ENCODE measurements at regions not wholly inside any gene's neighbourhood (a gene's known extent, or its start where the extent isn't known, plus 50 kb on each side); places are given as distances from the start of the nearest gene placed in this dataset.

- H3K4me3 ChIP-seq (ENCODE audit: low read depth, low read length), result no peak overlapping the region
- TF ChIP-seq, protein P1, sequence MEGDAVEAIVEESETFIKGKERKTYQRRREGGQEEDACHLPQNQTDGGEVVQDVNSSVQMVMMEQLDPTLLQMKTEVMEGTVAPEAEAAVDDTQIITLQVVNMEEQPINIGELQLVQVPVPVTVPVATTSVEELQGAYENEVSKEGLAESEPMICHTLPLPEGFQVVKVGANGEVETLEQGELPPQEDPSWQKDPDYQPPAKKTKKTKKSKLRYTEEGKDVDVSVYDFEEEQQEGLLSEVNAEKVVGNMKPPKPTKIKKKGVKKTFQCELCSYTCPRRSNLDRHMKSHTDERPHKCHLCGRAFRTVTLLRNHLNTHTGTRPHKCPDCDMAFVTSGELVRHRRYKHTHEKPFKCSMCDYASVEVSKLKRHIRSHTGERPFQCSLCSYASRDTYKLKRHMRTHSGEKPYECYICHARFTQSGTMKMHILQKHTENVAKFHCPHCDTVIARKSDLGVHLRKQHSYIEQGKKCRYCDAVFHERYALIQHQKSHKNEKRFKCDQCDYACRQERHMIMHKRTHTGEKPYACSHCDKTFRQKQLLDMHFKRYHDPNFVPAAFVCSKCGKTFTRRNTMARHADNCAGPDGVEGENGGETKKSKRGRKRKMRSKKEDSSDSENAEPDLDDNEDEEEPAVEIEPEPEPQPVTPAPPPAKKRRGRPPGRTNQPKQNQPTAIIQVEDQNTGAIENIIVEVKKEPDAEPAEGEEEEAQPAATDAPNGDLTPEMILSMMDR (IDR thresholded peaks at IDR 0.05; ENCODE audit: borderline replicate concordance, insufficient read depth, low read depth, low read length), result no peak
Observed at GRCh38 chr6:15961635-15962448, 167.0 kb upstream of the MYLIP start.

GRCh38 chr6:15960740-15961634 lies 167.9 kb upstream of the MYLIP start:
- H3K4me3 ChIP-seq (ENCODE audit: low read depth, low read length), result no peak overlapping the region
- TF ChIP-seq, protein P1 (IDR thresholded peaks at IDR 0.05; ENCODE audit: borderline replicate concordance, insufficient read depth, low read depth, low read length), result no peak

- no peak overlapping the region for H3K4me3 ChIP-seq (ENCODE audit: low read depth, low read length)
- TF ChIP-seq, protein P1 (IDR thresholded peaks at IDR 0.05; ENCODE audit: borderline replicate concordance, insufficient read depth, low read depth, low read length), result no peak
Observed at GRCh38 chr6:15957655-15958169, 171.2 kb upstream of the MYLIP start.

GRCh38 chr6:15956205-15957106 lies 172.4 kb upstream of the MYLIP start:
- TF ChIP-seq, protein P1 (IDR thresholded peaks at IDR 0.05; ENCODE audit: borderline replicate concordance, insufficient read depth, low read depth, low read length), result no peak
- H3K4me3 ChIP-seq (ENCODE audit: low read depth, low read length), result no peak overlapping the region

DNA sequence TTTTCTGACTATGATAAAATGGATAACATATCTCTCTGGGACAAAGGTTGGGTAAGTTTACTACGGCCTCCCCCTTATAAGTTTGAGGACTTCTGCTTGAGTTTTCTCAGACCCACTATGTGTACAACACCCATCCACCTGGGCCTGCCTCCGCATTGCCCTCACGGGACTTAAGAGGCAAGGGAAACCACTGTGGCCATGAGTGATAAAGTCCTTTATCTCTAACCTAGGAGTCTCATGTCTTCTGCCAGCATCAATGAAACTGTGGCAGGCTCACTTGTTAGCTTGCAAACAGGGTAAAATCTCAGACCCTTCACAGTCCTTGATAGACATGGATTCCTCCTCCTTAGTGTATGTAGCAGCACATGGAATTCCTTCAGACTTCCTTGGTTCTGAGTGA lies 173.4 kb upstream of the MYLIP start:
- H3K4me3 ChIP-seq (ENCODE audit: low read depth, low read length), result no peak overlapping the region
- TF ChIP-seq, protein P1 (IDR thresholded peaks at IDR 0.05; ENCODE audit: borderline replicate concordance, insufficient read depth, low read depth, low read length), result no peak

DNA sequence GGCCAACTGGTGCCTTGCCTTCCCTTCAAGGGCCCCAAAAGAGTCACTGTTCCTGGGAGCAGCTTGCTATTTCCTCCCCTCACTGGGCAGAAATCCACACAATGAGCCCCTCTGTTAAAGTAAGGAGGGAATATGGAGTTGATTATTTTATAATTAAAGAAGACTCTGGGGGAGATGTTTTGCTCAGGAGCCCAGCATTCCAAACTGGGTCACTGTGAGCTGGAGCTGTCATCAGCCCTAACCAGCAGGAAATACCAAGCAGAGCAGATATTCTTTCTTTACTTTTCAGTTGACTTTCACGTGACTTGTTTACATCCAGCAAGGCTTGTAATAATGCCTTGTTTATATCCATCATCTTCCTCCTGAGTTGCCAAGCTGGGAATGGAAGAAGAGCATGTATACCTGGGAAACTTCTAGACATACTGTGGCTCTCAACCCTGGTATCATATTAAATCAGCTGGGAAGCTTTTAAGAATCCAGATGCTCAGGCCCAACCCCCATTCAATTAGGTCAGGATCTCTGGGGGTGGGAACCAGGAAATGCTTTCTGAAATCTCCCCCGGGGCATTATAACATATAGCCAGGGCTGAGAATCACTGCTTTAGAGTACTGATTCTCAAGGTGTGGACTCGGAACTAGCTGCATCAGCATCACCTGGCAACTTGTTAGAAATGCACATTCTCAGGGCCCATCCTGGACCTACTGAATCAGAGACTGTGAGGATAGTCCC lies 175.6 kb upstream of the MYLIP start:
- no peak overlapping the region for H3K4me3 ChIP-seq (ENCODE audit: low read depth, low read length)
- TF ChIP-seq, protein P1 (IDR thresholded peaks at IDR 0.05; ENCODE audit: borderline replicate concordance, insufficient read depth, low read depth, low read length), result no peak

Data from GM12875 (cell line).